ENCODE measurements at regions not wholly inside any gene's neighbourhood (a gene's known extent, or its start where the extent isn't known, plus 50 kb on each side); places are given as distances from the start of the nearest gene placed in this dataset.
A peak's percentile ranks its signal among the peaks of the same experiment; 100 is the strongest.
"Not testable (repeated sequence)": the region's sequence is repeated elsewhere in the genome, so short reads cannot be mapped to it uniquely, and the experiment has no call there.

DNA sequence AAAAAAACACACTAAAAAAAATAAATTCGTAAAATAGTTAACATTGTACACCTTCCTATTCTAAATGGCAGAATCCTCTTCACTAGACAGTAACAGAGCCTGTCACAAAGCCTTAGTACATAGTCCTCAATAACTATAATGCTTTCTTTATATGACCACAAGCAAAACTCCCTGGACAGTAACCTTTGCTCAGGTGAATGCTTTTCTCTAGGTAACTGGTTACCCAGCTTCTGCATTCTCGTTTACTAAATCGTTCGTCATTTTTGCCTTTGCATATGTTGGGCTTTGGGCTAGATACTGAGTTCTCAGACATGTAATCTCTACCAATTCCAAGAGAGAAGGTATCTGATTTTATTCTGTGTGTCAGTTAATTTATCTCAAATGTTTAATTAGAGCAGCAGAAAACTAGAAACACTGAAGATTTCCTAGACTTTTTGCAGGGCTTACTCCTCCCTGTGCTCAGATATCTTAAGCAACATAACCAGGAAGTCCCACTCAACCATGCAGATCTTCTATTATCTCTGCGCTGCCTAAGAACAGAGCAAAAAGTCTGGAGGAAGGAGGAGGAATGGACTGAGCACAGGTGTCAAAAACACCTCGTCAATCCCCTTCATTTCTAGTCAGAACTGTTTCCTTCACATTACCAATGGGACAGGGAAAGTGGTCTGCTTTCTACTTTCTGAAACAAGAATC is 247.7 kb downstream of the SOCS6 start:
- no peak for DNase-seq

DNA sequence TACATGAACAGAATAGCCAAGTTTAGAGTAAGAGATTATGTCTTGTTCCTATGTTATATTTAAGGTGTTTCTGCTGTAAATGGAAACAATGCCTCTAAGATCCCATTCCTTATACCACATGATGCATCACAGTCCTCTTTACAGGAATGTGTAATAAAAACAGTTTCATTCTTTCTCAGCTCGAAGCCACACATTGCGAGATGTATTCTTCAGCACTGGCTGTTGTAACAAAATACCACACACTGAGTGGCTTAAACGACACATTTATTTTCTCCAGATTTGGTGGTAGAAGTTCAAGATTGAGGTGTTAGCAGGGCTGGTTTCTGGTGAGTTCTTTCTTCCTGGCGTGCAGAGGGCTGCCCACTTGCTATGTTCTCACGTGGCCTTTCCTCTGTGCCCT is 246.2 kb downstream of the SOCS6 start:
- no peak for DNase-seq

DNA sequence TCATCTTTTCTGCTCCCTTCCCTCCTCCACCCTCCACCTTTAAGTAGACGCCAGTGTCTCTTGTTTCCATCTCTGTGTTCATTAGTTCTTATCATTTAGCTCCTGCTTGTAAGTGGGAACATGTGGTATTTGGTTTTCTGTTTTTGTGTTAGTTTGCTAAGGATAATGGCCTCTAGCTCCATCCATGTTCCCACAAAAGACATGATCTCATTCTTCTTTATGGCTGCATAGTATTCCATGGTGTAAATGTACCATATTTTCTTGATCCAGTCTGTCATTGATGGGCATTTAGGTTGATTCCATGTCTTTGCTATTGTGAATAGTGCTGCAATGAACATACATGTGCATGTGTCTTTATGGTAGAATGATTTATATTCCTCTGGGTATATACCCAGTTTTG is 236.5 kb downstream of the SOCS6 start:
- DNase-seq = not testable (repeated sequence)

DNA sequence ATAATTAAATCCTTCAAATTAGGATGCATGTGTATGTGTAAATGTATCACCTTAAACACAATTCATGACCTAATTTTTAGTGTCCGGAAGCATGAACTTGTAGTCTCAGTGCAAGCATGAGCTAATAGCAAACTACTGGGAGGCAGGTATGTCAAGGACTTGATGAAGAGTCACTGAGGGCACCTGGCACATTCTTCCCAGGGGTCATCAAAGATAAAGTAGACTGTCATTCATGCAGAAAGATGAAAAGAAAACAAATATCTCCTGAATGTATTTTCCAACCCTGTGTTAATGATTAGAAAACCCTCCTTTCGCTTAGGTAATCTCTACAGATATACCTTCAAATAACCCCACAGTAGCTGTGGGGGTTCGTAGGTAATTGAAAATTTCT is 234.9 kb downstream of the SOCS6 start:
- no peak for DNase-seq

DNA sequence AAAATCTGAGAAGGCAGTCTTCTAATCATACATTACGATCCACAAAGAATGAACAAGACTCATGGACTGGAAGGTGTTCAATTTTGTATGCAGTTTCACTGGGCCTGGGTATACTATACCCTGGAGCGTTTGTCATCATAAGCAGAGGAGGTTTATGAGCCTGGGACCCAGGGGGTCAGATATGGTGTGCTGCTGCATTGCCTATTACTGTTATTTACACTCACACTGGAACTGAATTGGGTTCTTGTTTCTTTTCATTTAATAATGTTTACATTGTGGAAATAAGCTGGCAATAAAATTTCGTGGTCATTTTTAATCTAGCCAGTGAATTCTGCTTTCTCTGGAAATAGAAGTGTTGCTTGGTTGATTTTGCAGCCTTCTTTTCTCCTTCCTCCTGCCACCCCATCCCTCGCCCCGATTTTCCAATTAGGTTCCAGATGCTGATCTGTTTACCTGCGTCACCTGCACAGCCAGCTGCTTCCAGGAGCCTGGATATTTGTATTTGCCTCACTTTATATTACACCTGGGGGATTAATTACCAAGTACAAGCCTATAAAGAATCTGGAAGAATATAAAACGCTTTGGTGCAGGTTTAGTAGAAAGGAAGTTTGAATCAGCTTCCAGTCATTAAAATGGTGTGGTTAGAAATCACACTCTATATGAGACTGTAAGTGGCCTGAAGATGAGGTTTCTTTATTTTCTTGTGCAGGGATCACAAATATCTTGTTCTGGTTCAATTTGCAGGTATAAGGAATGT is 234.4 kb downstream of the SOCS6 start:
- no peak for DNase-seq

DNA sequence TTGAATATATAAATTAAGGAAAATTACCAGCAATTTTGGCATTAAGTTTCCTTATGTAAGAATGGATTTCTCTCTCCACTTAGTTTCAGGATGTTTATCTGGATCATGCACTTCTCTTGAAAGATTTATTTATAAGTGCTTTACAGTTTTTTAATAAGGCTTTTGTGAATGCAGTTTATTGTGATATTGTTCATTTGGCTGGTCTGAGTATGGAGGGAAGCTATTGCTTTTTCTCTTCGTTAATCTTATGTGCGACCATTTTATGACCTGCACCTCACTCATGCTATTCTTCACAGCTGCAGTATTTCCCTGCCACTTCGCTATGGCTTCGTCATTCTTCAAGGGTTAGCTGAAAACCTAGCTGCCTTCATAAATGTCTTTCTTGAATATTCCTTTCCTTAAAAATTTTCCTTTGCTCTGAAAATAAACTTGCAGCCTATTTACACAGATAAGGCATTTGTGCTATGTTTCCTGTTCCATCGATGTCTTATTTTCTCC is 233.4 kb downstream of the SOCS6 start:
- DNase-seq = no peak

DNA sequence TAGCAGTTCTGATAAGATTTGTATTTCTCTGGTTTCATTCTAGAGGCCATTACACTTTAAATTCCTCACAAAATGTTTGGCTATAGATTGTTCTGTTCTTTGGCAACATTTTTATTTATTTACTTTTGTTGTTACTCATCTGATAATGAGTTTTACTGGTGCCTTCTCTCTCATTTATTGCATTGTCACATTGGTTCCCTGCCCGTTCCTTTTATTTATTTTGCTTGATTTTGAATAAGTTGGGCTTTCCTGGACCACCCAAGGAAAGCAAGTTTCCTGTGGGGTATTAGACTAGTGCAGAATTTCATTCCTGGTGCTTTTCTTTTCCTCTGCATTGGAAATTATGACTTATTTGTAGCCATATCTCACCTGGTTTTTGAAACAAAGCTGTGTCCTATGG is 232.0 kb downstream of the SOCS6 start:
- DNase-seq = no peak

DNA sequence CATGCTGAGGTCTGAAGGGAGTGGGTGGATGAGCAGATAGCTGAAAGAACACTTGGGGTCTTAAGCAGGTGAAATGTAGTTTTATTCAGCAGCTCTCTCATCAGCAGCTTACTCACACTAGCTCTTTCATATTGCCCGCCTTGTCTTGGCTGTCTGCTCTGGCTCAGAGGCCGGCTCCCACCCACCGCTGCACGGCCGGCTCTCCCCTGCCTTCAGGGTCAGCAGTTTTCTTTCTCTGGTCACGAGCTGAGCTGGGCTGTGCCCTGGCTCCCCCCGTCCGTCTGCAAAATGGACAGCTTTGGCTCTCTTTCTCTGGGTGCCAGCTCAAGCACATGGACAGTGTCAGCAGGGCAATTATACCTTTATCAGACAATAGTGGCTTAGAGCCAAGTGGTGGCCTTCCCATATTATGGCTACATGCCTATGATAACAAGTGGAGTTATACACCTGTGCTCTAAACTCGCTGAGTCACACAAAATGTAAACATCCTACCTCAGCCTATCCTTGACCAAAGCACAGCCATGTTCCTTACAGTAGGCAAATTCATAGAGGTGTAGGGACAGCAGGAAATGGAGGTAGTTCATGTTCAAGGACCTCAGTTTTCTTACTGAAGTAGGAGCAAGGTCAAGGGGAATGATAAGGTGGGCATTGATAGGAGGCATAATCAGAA is 224.8 kb downstream of the SOCS6 start:
- DNase-seq = no peak

DNA sequence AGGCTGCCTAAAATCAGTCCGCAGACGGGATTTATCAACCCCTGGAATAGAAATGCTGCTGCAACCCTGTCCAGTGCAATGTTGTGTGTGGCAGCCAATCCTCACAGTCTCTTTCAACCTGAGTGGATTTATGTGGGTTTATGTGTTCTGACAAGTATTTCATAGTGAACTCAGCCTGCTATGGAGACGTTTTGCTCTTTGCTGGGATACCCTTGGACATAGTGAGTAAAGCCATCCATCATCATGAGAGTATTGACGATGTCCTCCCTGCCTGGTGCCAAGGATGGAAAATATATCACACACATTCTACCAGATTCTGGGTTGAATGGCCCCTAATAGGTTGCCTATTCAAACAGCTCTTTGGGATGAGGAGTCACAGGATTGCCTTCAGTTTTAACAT is 219.1 kb downstream of the SOCS6 start:
- DNase-seq = no peak

DNA sequence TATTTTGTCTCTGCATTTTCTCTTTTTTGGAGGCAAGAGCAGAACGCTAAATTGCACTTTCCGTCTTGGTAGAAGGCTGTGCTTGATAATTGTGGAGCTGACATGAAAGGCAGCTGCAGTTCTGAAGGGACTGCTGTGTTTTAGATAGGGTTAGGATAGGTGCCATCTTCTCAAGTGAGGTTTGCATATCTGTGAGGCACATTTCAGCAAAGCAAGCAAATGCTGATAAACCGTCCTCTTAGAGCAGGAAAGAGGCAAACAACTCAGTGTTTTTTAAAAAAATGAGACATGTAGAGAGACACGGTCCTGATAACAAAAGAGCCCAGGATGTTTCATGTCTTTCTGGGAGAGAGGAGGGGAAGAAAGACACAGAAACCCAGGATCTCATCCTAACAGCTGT is 217.7 kb downstream of the SOCS6 start:
- DNase-seq = no peak

DNA sequence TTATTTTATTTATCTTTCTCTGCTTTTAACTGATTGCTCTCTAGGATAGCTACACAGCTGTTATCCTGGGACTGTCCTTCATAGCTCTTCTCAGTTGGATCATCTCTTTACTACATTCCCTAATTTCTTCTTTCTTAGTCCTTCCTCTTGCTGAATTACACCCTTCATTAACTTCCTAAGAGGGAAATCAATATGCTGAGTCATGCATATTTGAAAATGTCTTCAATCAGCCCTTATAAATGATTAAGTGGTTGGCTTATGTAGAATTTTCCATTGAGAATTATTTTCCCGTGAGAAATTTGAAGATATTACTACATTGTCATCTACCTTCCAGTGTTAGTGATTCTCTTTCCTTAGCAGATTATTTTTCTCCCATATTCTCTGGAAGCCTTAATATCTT is 214.2 kb downstream of the SOCS6 start:
- DNase-seq = no peak

DNA sequence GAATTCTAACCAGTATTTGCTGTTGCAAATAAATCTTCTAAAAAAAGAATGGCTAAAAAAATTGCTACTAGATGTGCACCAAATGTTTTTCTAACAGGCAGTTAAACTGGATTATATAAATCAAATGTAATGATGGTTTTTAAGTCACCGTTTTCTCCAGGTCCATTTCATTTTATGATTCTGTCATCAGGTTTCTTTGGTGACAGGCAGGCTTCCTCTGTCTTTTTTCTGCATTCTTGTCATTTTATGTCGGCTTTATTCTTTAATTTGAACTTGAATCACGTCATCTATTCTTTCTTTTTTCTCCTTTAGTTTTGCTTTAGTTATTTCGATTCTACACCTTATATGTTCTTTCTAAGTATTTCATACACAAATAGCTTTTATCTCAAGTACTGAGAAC is 212.5 kb downstream of the SOCS6 start:
- DNase-seq = no peak

DNA sequence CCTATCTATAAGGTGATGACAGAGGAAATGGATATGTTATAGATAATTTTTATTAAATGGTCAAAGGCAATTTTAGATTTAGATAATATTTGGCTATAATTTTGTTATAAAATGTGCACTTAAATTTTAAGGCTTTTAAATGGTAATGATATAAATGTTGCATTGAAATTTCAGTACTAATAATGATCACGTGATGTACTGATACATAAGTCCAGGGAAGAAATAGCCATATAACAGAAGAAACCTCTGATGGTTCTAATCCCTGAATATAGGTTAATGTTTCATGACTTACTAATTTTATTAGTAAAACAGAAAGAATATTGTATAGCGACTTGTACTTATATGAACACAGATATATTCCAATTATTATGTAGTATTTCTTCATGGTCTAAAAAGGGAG is 211.9 kb downstream of the SOCS6 start:
- DNase-seq = no peak

DNA sequence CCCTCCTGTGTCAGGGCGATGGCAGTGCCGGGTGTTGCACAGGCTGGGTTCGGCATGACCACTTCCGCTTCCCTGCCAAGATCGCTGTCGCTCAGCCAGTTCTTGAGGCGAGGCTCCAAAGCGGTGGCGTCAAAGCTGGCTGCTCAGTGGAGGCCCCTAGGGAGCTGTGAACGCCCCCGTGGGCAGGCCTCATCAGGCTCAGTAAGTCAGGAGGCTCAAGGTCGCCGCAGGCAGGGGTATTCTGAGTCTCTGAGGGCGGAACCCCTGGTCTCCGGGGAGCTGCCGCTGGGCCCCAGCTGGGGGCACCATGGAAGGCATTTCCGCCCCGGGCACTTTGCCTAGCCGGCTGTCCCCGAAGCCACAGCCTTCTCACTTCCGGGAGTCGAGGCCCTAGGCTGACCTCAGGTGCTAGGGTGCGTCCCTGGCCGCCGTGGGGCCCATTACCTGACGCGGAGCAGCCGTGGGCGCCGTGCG is 210.4 kb downstream of the SOCS6 start:
- DNase-seq = no peak

DNA sequence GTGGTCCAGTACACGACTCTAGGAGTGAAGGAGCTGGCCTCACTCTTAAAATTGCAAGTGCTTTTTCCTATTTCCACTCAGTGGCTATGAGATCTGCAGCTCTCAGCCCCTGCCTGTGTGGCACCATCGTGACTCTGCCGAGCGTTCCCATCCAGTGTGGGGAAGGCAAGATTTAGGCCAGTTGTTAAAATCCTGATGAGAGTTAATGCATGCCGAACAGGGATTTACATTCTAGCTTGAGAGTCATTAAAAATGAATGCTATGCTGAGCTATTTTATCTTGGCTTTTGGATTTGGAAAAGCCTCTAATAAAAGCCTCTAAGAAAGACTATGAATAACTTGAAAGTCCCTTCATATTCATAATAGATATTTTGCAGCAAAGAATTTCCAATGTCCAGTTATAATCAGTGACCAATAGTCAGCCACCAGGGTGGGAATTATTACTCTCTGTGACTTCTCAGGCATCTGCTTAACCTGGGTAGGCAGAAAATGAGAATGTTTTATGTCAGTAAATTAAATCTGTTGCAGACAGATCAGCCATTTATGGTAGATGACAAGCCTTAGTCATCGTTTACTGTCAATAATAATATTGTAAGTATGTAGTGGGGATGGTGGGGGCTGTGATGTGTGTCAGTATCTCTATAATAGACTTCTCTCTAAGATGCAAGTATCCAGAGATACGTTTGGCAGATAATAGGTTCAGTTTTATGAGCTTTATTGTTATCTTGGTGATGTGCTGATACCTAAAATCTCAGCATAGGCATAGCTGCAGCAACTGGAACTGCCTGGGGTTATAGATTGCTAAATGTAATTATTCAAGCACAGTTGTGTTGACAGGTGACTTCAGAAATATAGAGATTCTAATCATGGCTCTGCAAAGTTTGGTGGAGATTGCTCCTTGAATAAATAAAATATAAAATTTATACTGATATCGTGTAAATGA is 207.8 kb downstream of the SOCS6 start:
- no peak for DNase-seq

DNA sequence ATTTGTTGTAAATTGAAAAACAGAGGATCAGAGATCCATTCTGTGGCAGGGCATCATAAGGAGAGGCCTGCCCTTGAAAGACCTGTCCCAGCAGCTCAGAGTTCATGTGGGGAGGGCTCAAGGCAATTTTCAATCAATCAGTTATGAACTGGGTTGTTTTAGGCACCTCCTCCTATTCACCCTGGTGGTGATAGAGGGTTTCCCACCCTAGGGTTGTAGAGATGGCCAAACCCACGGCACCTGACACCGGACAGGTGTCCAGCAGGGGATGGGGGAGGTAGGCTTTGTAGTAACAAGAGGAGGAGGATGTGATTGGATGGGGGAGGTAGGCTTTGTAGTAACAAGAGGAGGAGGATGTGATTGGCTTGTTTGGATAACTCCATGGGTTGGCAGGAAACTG is 205.7 kb downstream of the SOCS6 start:
- DNase-seq = no peak

DNA sequence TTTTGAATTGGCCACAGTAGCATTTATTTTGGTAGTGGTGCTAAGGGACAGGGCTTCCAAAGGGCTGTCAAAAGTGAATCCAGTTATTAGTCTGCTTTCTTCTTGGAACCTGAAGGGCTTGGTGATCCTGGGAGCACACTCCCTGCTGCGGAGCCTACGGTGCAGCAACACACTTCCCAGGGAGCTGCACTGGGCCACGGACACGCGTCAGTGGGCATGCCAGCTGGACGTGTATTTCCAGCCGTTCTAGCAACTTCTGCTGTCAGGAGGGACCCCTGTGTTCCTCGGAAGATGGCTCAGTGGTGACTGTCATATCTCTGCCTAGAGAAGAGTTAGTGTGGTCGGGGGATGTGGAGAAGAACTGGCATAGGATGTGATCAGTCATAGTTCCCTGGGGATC is 204.6 kb downstream of the SOCS6 start:
- no peak for DNase-seq

DNA sequence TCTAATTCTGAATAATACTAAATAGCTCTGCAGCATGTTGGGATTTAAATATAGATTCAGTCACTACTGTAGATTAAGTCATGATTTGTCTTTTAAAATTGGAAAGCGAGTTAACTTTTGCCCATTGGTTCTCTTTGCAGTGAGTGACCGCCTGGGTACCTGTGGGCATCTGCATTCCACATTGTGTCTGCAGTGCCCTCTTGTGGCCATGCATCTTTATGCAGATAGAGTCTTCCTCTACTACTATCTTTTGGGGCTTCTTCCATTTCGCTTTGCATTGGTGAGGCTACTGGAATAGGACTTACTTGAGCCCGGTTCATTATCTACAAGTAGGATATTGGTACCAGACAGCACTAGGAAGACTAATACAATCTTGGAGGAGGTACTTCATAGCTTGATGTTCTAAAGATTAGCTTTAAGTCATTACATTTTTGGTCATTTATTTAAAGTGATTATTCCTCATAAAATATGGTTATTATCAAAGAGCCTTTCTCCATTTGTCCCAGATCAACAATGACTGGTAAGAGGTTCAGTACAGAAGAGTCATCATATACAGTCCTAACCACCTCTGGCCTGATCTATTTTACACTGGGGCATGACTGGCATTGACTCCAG is 203.0 kb downstream of the SOCS6 start:
- peak in 3 of 4 experiments; percentile 6 to 24 (median 12) for DNase-seq

DNA sequence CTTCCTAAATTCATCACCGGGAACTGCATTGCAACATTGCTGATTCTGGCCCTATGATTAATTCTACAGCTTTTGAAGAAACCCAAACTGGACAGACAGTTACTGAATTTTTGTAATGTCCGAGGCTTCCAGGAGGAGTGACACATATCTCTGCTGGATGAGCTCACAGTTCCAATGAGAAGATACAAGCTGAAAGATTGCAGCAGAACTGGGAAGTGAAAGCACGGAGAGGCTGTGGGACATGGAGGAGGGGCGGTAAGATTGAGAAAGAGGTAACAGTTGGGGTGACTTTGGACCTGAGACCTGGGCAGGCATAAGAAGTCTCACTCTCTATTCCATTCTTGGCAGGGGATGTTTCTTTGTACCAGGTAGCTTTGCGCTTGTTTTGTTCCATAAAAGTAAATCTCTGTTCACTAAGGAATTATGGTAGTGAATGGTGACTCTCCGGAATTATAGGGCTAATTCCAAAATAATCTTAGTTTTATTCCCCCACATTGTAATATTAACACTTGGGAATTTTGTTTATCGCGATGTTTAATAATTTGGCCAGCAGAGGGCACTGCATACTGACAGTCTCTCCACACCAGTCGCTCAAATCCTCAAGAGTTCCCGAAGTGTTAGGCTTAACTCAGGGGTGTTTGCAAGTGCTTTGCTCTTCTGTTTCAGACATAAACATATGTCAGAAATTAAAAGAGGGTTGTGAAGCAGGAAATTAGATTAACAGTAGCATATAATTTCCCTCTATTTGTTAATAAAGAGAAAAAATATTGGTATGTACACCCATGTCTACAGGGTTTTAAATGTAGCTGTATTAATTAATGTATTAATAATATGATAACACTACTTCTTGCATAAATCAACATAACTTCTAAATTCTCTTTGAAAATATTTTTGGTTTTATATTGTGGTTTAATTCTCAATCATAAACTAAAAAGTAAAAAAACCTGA is 201.4 kb downstream of the SOCS6 start:
- peak in 1 of 4 experiments; percentile 6 for DNase-seq

DNA sequence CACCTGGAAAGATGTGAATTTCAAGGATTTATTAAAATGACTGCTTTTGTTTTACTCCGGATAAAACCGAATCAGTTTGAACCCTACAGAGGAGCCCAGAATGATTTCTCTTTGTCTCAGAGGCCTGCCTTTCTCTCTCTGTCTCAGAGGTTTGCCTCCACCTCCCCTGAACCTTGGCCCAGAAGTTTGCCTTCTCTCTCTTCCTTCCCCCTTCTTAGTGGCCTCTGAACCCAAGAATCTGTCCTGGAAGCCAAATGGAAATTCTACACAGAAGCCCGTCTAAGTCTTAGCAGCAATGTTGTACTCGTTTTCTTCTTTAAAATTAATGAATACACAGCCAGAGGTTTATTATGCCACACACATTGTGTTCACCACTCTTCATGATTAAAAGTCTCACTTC is 200.7 kb downstream of the SOCS6 start:
- DNase-seq = no peak

DNA sequence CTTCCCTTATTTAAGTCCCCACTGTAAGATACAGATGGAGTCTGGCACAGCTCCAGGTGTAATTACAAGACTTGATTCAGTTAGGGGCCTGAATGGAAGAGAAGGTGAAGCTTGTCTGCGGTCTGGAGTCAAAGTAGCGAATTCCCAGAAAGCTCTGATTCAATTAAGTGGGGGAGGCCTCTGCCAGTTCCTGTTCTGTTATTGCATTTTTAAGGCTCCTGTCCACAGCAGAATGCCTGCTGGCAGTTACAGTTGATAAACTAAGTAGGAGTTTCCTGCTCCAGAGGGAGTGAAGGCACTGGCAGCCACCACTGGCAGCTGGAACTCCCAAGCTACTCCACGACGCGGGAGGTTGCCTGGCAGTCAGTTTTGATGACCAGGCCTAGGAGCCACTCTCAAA is 181.1 kb downstream of the SOCS6 start:
- no peak for DNase-seq

Data from activated CD4-positive, CD25-positive, alpha-beta regulatory T cell (primary cell).